SH-SY5Y (cell line): ENCODE measurements at regions not wholly inside any gene's neighbourhood (a gene's known extent, or its start where the extent isn't known, plus 50 kb on each side); places are given as distances from the start of the nearest gene placed in this dataset.

Experiments used
- GATA2 ChIP-seq: IDR thresholded peaks from 2 replicates; pipeline ENCODE4 v1.6.1; 2011; ENCODE audit warnings: mild to moderate bottlenecking, low read depth, low read length
- GATA3 ChIP-seq: IDR thresholded peaks from 2 replicates; pipeline ENCODE4 v1.6.1; 2011; ENCODE audit warnings: low read depth, mild to moderate bottlenecking, low read length, moderate library complexity

DNA sequence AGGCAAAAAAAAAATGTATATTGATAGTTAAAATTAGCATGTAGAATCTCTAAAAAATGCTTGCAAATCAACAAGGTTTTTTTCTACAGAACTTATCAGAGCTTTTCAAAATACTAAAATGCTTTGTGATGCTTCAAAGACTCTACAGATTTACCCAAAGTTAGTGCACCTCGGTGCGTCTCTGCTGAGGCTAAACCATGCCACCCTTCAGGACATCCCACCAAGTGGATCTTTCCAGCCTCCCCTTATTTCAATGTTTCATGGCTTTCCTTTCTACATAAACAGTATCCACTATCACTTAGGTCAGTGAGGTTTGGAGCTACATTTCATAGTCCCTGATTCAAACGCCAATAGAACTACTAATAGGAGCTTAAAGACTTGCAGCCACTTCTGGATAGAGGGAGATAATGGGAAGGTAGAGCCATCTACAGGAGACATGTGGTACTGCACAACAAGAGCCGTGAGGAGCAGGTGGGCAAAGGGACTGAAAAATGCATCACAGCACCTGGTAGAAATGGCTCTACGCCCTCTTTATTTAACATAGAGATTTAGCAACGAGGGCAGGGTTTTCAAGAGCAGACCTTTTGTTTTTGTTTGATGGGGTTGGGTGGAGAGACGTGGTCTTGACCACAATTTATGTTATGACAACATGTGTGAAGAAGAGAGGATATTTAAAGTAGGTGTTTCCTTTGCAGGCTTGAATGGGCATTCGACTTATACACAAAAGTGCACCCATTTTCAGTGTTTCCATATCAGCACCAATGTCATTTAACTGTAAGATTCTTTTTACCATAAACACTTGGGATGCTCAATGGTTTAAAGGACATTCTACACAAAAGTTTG is 56.1 kb upstream of the SLC35G4 start:
- no peak for TF ChIP-seq GATA2
- no peak for TF ChIP-seq GATA3

DNA sequence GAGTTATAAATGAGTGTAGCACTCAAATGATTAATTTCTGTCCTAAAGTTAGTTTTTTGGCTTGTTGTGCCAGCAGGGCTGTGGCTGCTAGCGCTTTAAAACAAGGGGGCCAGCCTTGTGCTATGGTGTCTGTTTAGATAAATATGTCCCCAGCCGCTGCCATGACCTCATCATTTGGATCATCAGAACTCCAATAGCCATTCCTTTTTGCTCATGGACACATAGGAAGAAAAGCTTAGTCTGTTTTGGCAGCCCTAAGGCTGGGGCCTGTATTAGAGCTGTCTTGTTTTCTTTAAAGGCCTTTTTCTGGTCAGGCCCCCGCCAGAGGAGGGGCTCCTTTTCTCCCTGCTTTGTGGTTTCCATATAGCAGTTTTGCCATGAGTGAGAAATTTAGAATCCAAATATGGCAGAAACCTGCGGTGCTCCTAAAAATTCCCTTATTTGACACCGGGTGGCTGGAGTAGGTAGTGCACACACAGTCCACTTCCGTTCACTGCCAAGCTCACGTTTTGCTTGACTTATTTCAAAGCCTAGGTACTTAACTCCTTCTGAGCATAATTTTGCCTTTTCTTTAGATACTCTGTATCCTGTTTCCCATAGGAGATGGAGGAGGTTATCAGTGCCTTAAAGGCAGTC is 60.4 kb upstream of the SLC35G4 start:
- TF ChIP-seq GATA3, result no peak
- TF ChIP-seq GATA2, result no peak

GRCh38 chr18:11548396-11548795 is 61.0 kb upstream of the SLC35G4 start:
- TF ChIP-seq GATA3 (no peak), GATA2 (no peak)

- TF ChIP-seq GATA3, result no peak
- TF ChIP-seq GATA2, result no peak
Measured at GRCh38 chr18:11544060-11544633, 65.2 kb upstream of the SLC35G4 start.

- no peak for TF ChIP-seq GATA3
- TF ChIP-seq GATA2, result no peak
Measured at GRCh38 chr18:11541179-11541578, 68.2 kb upstream of the SLC35G4 start.

DNA sequence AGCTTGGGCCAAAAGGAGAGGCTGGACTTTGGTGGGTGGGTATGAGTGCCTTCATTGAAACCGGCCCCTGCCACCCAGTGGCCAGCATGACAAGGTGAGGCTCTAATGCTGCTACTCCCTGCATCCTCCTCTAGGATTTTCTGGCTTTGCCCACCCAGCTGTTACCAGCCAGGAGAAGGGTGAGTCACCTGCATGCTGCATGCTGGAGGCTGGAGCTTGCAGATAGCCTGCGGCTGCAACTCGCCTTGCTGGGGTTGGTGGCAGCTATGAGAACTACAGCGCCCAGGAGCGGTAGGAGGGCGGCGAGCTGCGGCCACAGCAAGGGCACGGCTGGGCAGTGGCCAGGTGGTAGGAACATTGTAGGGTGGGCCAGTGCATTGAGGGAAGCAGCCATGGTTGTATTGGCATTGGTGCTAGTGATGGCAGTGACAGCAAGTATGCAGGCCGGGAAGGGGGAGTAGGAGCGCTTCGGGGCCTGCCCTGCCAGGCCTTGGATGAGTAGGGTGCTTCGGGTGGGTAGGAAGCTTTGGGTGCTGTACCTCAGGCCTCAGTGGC is 75.4 kb upstream of the SLC35G4 start:
- no peak for TF ChIP-seq GATA3
- no peak for TF ChIP-seq GATA2

GRCh38 chr18:11533513-11533890 is 75.9 kb upstream of the SLC35G4 start:
- no peak for TF ChIP-seq GATA3
- no peak for TF ChIP-seq GATA2

- TF ChIP-seq GATA3 (no peak), GATA2 (no peak)
Measured at GRCh38 chr18:11532758-11533512, 76.5 kb upstream of the SLC35G4 start.

DNA sequence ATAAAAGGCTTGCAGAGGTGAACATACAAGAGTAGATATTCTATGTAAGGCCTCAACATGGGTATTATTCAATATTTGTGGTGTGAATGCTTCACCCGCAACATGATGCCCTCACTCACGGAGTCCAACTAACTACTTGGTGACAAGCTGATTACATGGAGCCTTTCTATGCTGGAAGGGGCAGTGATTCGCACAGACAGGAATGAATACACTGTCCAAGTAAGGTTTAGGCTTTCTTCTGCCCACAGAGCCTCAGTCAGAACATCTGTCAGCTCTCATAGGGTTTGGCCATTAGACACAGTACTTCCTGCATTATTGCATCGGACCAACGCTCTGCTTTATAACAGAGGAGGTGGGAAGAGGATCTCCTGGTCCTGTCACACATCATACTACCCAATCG is 80.3 kb upstream of the SLC35G4 start:
- TF ChIP-seq GATA3 (no peak), GATA2 (no peak)

- TF ChIP-seq GATA3 (no peak), GATA2 (no peak)
Measured at GRCh38 chr18:11526675-11527074, 82.7 kb upstream of the SLC35G4 start.

DNA sequence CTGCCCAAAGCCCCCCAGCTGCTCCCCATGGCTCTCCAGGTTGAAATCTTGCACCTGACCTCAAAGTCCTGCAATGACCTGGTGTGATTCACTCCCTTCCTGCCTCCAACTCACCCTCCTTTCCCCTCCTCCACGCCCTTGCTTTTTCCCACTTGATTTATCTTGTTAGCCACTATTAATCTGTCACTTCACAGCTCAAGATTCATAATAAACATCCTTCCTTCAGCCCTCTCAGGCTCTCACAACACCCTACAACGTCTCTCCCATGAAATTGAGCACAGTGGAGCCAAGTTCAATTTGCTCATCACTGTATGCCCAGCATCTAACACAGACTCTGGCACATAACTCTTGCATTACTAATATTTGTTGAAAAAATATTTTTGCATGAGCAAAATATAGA is 85.6 kb upstream of the SLC35G4 start:
- TF ChIP-seq GATA3 (no peak), GATA2 (no peak)

DNA sequence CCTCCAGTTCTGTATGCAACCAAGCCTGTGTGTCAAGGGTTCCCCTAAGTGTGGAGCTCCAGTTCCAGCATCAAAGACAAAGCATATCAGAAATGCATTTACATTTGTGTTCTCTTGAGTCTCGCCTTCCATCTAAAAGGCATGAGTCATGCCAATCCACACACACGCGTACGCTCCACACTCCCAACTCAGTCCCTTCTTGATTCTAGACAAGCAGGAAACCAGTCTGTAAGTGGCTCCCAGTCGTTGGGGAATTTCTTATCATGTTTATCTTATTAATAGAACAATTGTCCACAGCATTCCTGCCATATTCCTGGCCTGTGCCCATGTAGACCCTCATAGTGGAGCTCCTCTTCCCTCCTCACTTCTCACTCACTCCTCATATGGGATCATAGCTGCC is 86.4 kb upstream of the SLC35G4 start:
- TF ChIP-seq GATA3, result no peak

DNA sequence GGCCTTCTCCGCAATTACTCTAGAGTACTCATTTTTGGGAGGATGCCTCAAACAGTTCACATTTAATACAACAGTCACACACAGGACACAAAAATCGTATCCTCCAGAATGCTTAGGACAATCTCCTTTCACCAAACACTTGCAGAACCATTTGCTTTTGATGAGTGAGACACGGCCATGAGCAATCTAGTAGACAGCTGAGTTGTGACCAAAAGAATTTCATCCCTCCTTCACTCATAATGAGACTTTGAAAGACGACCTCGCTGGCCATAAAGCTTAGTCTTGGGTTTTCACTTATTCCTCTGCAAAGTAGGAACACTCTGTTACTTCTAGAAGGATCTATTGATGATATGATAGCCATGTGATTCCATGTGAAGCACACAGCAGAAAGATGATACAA is 87.5 kb upstream of the SLC35G4 start:
- TF ChIP-seq GATA2, result no peak
- no peak for TF ChIP-seq GATA3

DNA sequence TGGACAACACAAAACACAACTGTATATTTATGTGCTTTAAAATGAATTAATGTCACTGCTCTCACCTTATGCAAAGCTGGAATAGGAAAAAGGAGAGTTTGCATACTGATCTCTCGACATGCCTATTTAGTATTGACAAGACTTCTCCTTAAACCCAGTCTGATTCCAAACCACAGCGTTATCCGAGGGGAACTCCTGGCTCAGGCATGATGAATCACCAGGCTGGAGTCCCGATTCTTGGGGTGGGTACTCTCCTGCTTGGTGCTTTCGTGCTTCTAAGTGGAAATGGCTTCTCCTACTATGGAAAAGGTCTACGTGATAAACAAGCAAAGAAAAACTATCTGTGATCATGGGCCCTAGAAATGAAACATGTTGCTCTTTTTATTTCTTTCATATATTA is 88.9 kb upstream of the SLC35G4 start:
- TF ChIP-seq GATA2, result no peak
- TF ChIP-seq GATA3, result no peak
